Astrocyte (in vitro differentiated cells and primary cell): ENCODE measurements at regions not wholly inside any gene's neighbourhood (a gene's known extent, or its start where the extent isn't known, plus 50 kb on each side); places are given as distances from the start of the nearest gene placed in this dataset.
"Not testable (repeated sequence)": the region's sequence is repeated elsewhere in the genome, so short reads cannot be mapped to it uniquely, and the experiment has no call there.

Experiments used
- EZH2 ChIP-seq: IDR thresholded peaks from 2 replicates; pipeline ENCODE4 v1.6.1; 2012; ENCODE audit warnings: mild to moderate bottlenecking, low read length, inconsistent platforms; ENCODE audit not compliant: insufficient read depth
- TF ChIP-seq, protein P1 (sequence below): IDR thresholded peaks from 2 replicates; pipeline ENCODE4 v1.5.1; 2011; ENCODE audit warnings: low read depth, mild to moderate bottlenecking, inconsistent platforms, low read length, moderate library complexity; ENCODE audit not compliant: insufficient read depth

GRCh38 chr9:67635067-67635466 is 223.7 kb upstream of the ANKRD20A1 start:
- TF ChIP-seq, protein P1, sequence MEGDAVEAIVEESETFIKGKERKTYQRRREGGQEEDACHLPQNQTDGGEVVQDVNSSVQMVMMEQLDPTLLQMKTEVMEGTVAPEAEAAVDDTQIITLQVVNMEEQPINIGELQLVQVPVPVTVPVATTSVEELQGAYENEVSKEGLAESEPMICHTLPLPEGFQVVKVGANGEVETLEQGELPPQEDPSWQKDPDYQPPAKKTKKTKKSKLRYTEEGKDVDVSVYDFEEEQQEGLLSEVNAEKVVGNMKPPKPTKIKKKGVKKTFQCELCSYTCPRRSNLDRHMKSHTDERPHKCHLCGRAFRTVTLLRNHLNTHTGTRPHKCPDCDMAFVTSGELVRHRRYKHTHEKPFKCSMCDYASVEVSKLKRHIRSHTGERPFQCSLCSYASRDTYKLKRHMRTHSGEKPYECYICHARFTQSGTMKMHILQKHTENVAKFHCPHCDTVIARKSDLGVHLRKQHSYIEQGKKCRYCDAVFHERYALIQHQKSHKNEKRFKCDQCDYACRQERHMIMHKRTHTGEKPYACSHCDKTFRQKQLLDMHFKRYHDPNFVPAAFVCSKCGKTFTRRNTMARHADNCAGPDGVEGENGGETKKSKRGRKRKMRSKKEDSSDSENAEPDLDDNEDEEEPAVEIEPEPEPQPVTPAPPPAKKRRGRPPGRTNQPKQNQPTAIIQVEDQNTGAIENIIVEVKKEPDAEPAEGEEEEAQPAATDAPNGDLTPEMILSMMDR, result not testable (repeated sequence)
- not testable (repeated sequence) for TF ChIP-seq EZH2
